ENCODE measurements at regions not wholly inside any gene's neighbourhood (a gene's known extent, or its start where the extent isn't known, plus 50 kb on each side); places are given as distances from the start of the nearest gene placed in this dataset.

DNA sequence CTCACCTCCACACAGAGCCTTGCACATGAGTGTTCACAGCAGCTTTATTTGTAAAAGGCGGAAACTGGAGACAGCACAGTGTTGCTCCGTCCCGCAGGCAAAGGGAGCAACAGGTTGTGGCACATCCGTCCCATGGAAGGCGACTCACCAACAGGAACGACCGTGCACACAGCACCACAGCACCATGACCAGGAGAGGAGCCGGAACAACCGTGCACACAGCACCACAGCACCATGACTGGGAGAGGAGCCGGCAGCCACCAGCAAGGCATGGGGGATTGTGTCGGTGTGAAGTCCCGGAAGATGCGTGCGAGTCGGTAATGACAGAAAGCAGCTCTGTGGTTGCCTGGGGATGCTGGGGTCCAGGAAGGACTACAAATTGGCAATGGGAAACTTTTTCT lies 158.5 kb downstream of the C9orf50 start:
- no peak for DNase-seq
- WGBS, 2 experiments (ENCODE audit: low coverage in 1 of 2, low lambda C conversion rate in 2 of 2, missing lambda C conversion rate in 2 of 2): 94 to 95% methylated on average over 14 to 15 of the region's 15 CpGs
- H3F3A ChIP-seq (ENCODE audit: insufficient read depth): no peaks in the 10 kb centered on the region

DNA sequence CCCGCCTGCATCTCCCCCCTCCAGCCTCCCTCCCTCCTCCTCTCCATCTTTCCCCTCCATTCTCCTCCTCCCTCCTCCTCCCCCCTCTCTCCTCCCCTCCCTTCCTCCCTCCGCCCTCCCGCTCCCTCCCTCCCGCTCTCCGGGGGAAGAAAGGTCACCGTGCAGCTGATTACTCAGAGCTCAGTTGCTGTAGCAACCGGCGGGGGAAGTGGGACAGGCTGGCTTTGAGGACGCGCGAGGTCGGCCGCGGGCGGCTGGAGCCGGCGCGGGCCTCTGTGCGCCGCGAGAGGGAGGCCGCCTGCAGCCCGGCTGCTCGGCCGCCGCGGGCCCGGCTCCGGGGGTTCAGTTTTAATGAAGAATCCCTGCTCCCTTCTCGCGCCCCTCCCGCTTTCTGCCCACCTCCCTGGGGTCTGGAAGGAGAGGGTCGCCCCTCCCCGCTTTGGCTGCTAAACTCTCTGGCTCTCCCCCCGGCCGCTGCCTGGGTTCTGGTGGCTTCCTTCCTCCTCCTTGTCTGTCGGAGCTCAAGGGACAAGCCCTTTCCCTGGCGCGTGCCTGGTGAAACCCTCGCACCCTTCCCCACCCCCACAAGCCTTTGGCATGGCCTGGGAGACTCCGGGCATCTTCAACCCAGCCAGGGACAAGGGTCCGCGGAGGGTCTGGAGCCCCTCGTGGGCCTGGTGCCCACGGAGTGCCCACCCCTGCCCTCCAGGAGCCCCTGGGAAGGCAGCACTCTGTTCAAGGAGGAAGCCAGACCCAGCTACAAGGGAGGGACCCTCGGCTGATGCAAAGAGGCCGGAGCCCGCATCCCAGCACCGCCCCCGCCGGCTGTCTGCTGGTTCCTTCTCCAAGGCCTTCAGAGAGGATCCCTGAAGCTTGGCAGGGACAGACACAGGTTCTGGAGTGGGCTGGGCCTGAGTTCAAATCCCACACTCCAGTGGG lies 160.3 kb downstream of the C9orf50 start:
- in situ Hi-C loops (cut with MboI): no loop called here

More for the DNA sequence above, 158.5 kb downstream of the C9orf50 start:
- Histone ChIP-seq H3K27ac (no peak overlapping the region), H3K9me3 (ENCODE audit: low read depth) (no peaks in the 10 kb centered on the region), H3K9me2 (ENCODE audit: insufficient read depth) (no peaks in the 10 kb centered on the region), H3K9ac (no peak overlapping the region), H3K27me3 (replicated peaks; ENCODE audit: insufficient read depth) (no peaks in the 10 kb centered on the region), H4K20me1 (ENCODE audit: insufficient read depth) (no peaks in the 10 kb centered on the region), H3K36me3 (ENCODE audit: low read depth) (no peaks in the 10 kb centered on the region), H3K4me2 (ENCODE audit: unreplicated experiment) (no peak overlapping the region), H3K4me3 (no peak overlapping the region), H2AFZ (no peak overlapping the region), H3K79me2 (ENCODE audit: insufficient read depth) (no peaks in the 10 kb centered on the region), H3K4me1 (ENCODE audit: insufficient read depth) (peaks cover 46% of the 10 kb centered on the region)
- in situ Hi-C loops (cut with MboI): no loop called here
- no peak for TF ChIP-seq EZH2phosphoT487 (IDR thresholded peaks at IDR 0.05; ENCODE audit: insufficient read depth, low read depth)
- TF ChIP-seq EZH2 (IDR thresholded peaks at IDR 0.05; ENCODE audit: insufficient read depth, poor library complexity, severe bottlenecking): no peak

DNA sequence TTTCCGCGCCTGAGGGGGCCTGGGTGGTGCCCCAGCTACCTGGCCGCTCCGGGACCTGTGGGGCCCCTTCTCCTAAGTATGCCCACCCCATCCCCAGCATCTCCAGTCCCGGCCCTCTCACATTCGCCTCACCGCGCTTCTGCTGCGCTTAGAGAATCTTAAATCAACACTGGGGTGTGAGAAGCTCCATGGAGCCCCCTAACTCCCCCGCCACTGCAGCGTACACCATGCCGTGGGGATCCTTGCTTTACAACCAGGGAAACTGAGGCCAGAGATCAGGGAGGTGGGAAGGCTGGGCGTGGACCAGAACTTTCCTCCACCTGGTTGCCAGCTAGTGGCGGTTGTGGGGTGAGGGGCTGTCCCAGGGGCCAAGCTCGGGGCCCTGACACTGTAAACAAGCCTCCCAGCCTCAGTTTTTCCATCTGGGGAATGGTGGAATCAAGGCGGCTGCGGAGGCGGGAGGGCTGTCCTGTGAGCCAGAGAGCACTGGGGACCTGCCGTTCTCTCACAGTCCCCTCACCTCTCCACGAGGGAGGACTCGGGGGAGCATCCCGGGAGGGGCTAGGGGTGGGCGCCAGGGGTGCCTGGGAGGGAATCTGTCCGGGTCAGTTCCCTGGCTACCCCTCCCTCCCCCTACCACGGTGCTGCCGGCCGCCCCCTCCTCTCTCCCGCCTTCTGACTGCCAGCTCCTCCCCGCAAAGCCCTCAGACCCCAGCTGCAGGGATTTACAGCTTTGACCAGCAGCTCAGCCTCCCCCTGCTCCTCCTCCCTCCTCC lies 161.2 kb downstream of the C9orf50 start:
- H4K20me1 ChIP-seq (ENCODE audit: insufficient read depth): no peaks in the 10 kb centered on the region
- H3K4me3 ChIP-seq: no peak overlapping the region
- in situ Hi-C loops (cut with MboI): no loop called here
- no peaks in the 10 kb centered on the region for H3K79me2 ChIP-seq (ENCODE audit: insufficient read depth)
- peak; percentile 35 for DNase-seq
- no peaks in the 10 kb centered on the region for H3K9me3 ChIP-seq (ENCODE audit: low read depth)
- peaks cover 33% of the 10 kb centered on the region for H3K4me1 ChIP-seq (ENCODE audit: insufficient read depth)
- H3K36me3 ChIP-seq (ENCODE audit: low read depth): no peaks in the 10 kb centered on the region
- H3K27ac ChIP-seq: no peak overlapping the region
- H3K27me3 ChIP-seq (replicated peaks; ENCODE audit: insufficient read depth): no peaks in the 10 kb centered on the region
- H3K9me2 ChIP-seq (ENCODE audit: insufficient read depth): no peaks in the 10 kb centered on the region
- no peak overlapping the region for H3K4me2 ChIP-seq (ENCODE audit: unreplicated experiment)
- no peak for TF ChIP-seq EZH2phosphoT487 (IDR thresholded peaks at IDR 0.05; ENCODE audit: insufficient read depth, low read depth)
- no peak for TF ChIP-seq EZH2 (IDR thresholded peaks at IDR 0.05; ENCODE audit: insufficient read depth, poor library complexity, severe bottlenecking)
- no peaks in the 10 kb centered on the region for H3F3A ChIP-seq (ENCODE audit: insufficient read depth)
- H2AFZ ChIP-seq: peak overlapping the region; percentile 55
- peak overlapping the region; percentile 37; the same call in 1 of the 2 replicates for H3K9ac ChIP-seq
- 33 to 54% methylated on average over 16 to 29 of the region's 29 CpGs for WGBS, 2 experiments (ENCODE audit: low coverage in 1 of 2, low lambda C conversion rate in 2 of 2, missing lambda C conversion rate in 2 of 2)

More for the DNA sequence above, 160.3 kb downstream of the C9orf50 start:
- DNase-seq: peak; percentile 99
- H3K79me2 ChIP-seq (ENCODE audit: insufficient read depth): no peaks in the 10 kb centered on the region
- H3K4me1 ChIP-seq (ENCODE audit: insufficient read depth): peaks cover 42% of the 10 kb centered on the region
- H3K27ac ChIP-seq: peak overlapping the region; percentile 99
- TF ChIP-seq EZH2 (IDR thresholded peaks at IDR 0.05; ENCODE audit: insufficient read depth, poor library complexity, severe bottlenecking): no peak
- no peak for TF ChIP-seq EZH2phosphoT487 (IDR thresholded peaks at IDR 0.05; ENCODE audit: insufficient read depth, low read depth)
- no peaks in the 10 kb centered on the region for H3K27me3 ChIP-seq (replicated peaks; ENCODE audit: insufficient read depth)
- no peaks in the 10 kb centered on the region for H3K36me3 ChIP-seq (ENCODE audit: low read depth)
- no peaks in the 10 kb centered on the region for H4K20me1 ChIP-seq (ENCODE audit: insufficient read depth)
- H3K9me2 ChIP-seq (ENCODE audit: insufficient read depth): no peaks in the 10 kb centered on the region
- H3F3A ChIP-seq (ENCODE audit: insufficient read depth): no peaks in the 10 kb centered on the region
- 2% methylated on average over 36 to 51 of the region's 51 CpGs for WGBS, 2 experiments (ENCODE audit: low coverage in 1 of 2, low lambda C conversion rate in 2 of 2, missing lambda C conversion rate in 2 of 2)
- H3K9ac ChIP-seq: peak overlapping the region; percentile 99
- no peaks in the 10 kb centered on the region for H3K9me3 ChIP-seq (ENCODE audit: low read depth)
- peak overlapping the region; percentile 68 for H3K4me3 ChIP-seq
- H2AFZ ChIP-seq: peak overlapping the region; percentile 55
- peak overlapping the region; percentile 92 for H3K4me2 ChIP-seq (ENCODE audit: unreplicated experiment)

Data from GM23248 (cell line).